HG03103 (cell line): ENCODE measurements at regions not wholly inside any gene's neighbourhood (a gene's known extent, or its start where the extent isn't known, plus 50 kb on each side); places are given as distances from the start of the nearest gene placed in this dataset.
"Not testable (repeated sequence)": the region's sequence is repeated elsewhere in the genome, so short reads cannot be mapped to it uniquely, and the experiment has no call there.

Source experiments
- ATAC-seq: cut with Tn5 transposase; IDR thresholded peaks from one replicate; pipeline ENCODE4 v1.9.1; 2021; ENCODE audit warnings: low read depth; ENCODE audit not compliant: unreplicated experiment

- ATAC-seq = no peak
Measured at GRCh38 chr6:74733830-74734620, 471.8 kb downstream of the COL12A1 start.

DNA sequence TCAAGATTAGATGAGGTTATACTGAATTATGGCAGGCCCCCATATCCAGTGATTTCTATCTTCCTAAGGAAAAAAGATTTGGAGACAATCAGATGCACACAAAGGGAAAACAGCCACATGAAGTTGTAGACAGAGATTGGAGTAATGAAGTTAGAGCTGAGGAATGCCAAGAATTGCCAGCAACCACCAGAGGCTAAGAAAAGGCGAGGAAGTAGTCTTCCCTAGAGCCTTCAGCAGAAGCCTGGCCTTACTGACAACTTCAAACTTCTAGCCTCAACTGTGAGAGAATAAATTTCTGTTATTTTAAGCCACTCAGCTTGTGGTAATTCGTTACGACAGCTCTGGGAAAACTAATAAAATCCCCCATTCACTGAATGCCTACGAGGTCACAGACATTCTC, 473.9 kb downstream of the COL12A1 start:
- no peak for ATAC-seq

DNA sequence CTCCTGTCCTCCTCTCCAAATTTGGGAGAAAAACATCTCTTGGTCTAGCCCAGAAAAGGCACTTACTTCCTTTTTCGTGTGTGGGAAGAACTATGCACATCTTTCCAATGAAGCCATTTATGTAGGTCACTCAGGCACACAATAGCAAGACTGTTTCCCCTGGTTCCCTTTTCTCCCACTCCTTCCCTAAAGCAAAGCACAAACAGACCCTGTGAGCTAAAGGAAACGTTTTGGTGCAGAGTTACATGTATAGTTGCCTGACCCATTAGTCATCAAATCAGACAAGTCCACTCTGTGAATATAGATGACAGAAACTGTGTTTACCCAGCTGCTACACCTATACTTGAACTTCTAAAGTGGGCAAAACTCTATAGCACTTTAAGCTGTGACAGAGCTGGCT, 474.6 kb downstream of the COL12A1 start:
- ATAC-seq = no peak

DNA sequence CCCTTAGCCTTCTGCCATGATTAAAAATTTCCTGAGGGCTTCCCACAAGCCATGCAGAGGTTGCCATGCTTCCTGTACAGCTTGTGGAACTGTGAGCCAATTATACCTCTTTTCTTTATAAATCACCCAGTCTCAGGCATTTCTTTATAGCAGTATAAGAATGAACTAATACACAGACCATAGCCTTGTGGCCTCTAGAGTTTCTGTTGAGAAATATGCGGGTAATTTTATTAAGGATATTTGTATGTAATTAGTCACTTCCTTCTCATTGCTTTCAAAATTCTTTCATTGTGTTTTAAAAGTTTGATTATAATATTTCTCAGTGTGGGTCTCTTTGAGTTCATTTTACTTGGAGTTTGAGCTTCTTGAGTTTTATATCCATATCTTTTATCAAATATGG, 484.9 kb downstream of the COL12A1 start:
- no peak for ATAC-seq

GRCh38 chr6:74717591-74717990, 488.3 kb downstream of the COL12A1 start:
- ATAC-seq = no peak

GRCh38 chr6:74715355-74716085, 490.3 kb downstream of the COL12A1 start:
- ATAC-seq = no peak

DNA sequence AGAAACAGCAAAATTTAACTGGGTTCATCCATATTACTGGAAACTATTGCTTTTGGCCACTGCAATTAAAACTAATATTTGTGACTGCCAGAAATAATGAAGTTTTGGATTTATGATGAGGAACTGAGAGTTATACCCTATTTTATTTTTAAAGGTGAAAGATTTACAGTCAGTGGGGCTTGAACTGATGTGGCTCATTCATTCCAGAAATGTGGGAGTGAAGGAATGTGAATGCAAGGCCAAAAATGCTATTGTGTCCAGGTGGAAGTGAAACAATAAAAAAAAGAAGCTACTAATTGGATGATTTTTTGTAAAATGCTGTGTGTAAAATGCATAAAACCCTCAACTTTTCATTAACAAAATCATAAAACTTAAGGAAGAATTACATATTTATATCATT, 491.9 kb downstream of the COL12A1 start:
- ATAC-seq = no peak

GRCh38 chr6:74705451-74705850, 500.4 kb downstream of the COL12A1 start:
- no peak for ATAC-seq

DNA sequence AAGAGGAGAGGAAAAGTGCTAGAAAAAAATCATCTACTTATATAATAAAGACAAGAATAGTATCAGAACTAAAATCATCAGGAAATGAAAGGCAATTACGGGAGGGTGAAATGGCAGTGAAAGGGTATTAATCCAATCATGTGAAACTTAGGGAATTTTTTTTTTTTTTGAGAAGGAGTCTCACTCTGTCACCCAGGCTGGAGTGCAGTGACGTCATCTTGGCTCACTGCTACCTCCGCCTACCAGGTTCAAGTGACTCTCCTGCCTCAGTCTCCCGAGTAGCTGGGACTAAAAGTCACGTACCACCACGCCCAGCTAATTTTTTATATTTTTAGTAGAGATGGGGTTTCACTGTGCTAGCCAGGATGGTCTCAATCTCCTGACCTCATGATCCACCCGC, 501.3 kb downstream of the COL12A1 start:
- not testable (repeated sequence) for ATAC-seq

GRCh38 chr6:74690365-74690764, 515.5 kb downstream of the COL12A1 start:
- no peak for ATAC-seq

DNA sequence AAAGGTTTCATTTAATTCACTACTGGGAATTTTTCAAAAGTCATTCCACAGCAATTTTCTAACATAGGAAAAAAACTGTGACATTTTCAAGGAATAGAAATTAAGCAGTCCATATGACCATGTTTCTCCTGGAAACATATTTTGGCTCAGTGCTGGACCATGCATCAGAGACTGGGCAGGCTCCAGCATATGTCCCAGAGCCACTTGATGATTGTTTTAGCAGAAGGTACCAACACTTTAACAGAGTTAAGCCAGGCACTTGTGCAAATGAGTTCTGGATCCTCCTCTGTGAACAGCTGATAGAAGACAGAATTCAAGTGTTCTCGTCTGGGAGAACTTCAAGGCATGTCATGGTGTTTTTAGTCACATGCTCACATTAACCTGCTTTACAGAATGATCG, 516.3 kb downstream of the COL12A1 start:
- no peak for ATAC-seq

DNA sequence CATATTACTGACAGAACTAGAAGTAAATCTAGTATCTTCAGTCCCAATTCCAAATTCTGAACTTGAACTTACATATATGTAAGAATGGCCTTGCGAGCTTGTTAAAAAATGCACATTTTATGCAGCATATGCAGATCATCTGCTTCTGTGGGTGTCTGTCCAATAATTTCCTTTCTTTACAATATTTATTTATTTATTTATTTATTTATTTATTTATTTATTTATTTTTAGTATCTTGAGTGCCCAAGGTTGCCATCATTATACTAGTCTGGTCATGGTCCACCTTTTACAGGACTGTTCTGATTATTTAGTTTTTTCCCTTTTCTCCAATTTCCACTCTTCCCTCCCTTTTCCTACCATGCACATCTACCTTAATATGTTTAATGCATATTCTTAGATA, 528.4 kb downstream of the COL12A1 start:
- ATAC-seq = no peak

DNA sequence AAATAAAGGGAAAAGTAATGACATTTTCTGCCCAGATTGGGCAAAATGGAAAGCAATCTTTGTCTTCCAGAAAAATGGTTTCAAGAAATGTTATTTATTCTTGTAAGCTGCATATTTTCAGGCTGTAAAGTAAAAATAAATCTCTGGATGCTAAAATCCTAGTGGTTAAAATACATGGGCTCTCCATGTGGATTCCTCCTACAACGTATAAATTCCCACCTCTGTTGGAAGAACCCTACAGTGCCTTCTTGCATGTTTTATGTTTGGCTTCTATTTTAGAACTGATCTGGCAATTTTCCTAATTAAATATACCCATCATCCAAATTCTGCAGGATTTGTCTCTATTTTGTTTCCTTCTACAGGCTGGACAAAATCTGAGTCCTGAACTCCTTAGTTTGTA, 528.9 kb downstream of the COL12A1 start:
- ATAC-seq = no peak

DNA sequence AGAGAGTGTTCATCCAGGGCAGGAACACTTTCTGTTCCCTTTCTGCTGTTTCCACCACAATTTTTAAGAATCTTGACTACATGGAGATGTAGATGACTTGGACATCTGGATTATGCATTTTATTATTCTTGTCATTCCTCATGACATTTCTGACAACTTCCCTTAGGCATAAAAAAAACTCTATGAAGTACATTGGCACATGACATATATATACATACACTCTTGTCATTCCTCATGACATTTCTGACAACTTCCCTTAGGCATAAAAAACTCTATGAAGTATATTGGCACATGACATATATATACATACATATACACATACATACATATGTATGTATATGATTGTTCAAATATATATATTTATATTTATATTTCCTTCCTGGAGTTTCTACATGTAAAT, 531.5 kb downstream of the COL12A1 start:
- no peak for ATAC-seq

- ATAC-seq = no peak
Measured at GRCh38 chr6:74671558-74672025, 534.3 kb downstream of the COL12A1 start.

- ATAC-seq = no peak
Measured at GRCh38 chr6:74658391-74658790, 547.5 kb downstream of the COL12A1 start.

GRCh38 chr6:74657931-74658330, 547.9 kb downstream of the COL12A1 start:
- ATAC-seq = no peak

- ATAC-seq = no peak
Measured at GRCh38 chr6:74657011-74657410, 548.8 kb downstream of the COL12A1 start.

DNA sequence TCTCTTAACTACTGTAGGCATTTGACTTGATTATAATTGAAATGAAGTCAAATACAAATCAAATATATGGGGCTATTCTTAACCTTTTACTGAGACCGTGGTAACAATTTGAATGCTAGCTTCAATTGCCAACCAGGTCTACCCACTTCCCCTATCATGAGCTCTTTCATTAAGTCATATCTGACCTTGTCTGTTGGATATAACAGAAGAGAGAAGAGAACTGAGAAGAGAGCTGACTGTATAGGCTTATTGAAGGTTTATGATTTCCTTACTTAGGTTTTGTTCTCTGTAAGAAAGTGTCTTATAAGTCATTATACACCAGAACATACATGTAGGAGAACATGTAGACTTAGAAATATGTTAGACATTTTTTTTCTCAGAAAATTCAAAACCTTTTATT, 549.4 kb downstream of the COL12A1 start:
- ATAC-seq = no peak

GRCh38 chr6:74654296-74654695, 551.6 kb downstream of the COL12A1 start:
- no peak for ATAC-seq

GRCh38 chr6:74651948-74652842, 553.7 kb downstream of the COL12A1 start:
- ATAC-seq = no peak
